GM21786 (cell line): ENCODE measurements at regions not wholly inside any gene's neighbourhood (a gene's known extent, or its start where the extent isn't known, plus 50 kb on each side); places are given as distances from the start of the nearest gene placed in this dataset.
A peak's percentile ranks its signal among the peaks of the same experiment; 100 is the strongest.
"Not testable (repeated sequence)": the region's sequence is repeated elsewhere in the genome, so short reads cannot be mapped to it uniquely, and the experiment has no call there.

Experiments
- ATAC-seq: cut with Tn5 transposase; IDR thresholded peaks from one replicate; pipeline ENCODE4 v1.9.1; 2021; ENCODE audit not compliant: unreplicated experiment

DNA sequence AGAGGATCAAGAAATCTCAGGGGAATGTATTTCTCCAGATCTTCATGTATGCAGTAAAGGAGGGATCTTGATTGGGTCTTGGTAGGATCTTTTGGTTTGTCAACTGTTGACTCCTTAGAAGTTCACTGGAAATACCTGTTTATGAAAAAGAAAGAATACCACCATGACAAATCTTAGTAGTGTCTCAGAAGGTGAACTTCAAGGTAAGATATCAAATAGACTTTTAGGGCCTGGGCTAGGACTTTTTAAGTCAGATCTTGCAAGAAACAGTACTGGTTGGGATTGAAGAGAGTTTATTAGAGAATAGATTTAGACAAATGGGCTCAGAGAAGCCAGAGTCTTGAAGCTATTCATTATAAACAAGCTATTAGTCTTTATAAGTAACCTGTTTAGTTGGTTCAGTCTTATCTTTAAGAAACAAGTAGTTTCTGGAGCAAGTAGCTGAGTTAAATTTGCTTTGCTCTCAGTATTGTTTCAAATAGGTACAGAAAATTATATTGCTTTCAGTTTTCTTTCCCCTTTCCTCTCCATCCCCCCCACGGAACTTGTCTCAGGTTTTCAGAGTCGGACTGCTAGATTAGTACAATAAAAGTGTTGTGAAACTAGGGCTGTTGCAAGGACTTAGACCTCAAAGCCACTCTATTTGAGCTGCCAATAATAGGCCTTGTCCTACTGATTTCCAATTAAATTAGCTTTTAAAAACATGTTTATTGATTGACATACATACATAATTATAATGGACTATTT is 529.1 kb upstream of the CITED2 start:
- peak; percentile 98 for ATAC-seq

GRCh38 chr6:139895205-139895793 is 520.9 kb upstream of the CITED2 start:
- ATAC-seq = no peak

- no peak for ATAC-seq
Observed at GRCh38 chr6:139894271-139894670, 519.8 kb upstream of the CITED2 start.

DNA sequence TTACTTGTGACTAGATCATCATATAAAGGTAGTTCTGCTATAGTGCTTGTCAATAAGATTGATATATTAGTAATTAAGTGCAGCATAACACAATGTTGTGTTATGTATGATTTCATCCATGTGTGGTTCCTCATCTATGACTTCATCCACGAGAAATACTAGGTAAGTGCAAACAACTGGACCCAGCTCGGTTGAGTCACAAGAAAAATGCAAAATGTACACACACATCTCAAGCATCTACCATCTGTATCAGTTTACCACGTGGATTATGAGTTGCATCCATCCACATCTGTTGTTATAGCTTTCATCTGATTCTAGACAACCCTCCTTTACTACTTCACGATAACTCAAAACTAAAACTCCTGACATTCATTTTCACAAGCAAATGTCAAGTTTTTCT is 517.0 kb upstream of the CITED2 start:
- ATAC-seq = no peak

- no peak for ATAC-seq
Observed at GRCh38 chr6:139888681-139889122, 514.3 kb upstream of the CITED2 start.

DNA sequence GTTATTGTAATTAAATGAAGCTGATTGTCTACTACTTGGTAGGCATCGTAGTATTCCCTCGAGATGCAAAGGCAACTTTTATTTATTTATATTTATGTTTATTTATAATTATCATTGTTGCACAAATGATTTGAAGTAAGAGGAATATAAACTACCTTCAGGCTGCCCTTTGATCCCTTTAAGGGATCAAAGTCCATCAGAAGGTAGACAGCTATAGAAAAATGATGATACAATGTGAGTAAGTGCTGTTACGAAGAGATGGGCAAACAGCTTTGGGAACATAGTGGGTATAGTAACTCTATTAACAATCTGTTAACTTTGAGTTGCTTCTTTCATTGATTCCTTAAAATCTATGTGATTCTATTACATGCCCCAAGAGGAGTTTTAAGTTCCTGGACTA is 512.8 kb upstream of the CITED2 start:
- no peak for ATAC-seq

GRCh38 chr6:139886396-139886795 is 511.9 kb upstream of the CITED2 start:
- ATAC-seq = no peak

DNA sequence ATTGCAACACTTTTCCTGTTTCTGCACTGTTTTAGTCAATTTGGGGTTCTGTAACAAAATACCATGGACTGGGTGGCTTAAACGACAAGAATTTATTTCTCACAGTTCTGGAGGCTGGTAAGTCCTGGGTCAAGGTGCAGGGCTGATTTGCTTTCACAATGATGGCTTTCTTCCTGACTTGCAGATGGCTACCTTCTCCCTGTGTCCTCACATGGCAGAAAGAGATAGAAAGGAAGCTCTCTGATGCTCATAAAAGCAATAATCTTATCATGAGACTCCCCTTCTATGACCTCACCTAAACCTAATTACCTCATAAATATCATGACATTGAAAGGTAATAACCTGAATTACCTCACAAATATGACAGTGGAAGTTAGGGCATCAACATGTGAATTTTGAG is 511.5 kb upstream of the CITED2 start:
- ATAC-seq = no peak

GRCh38 chr6:139883776-139884175 is 509.3 kb upstream of the CITED2 start:
- ATAC-seq = no peak

DNA sequence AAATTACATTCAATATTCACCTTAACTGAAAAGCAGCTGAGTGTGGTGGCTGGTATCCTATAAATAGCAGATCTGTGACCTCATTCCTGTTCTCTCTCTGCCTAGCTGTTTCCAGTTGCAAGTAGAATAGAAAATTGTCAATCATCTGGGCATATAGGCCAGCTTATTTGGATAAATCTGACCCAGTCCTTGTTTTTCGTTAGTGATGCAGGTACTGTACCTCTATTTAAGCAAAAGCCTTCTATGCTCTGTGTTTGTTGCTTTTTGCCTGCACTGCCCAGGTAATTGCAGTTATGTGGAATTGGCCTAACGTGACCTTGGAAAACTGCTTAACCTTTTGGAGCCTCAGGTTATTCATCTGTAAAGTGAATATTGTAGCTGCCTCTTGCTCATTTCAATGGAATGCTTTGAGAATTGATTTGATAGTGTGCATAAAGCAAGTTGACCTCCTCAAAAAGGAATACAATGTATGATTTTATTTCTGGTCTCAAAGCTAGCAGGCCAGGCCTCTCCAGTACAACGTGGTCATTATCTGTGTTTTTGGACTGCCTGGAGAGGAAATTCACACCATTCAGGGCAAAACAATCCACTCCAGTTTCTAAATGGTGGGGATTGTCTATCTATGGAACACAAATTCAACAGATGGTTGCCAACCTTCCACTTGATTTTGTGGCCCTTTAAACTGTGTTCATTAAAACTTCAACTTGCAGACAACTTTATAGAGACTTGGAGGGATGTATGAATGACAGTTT is 508.7 kb upstream of the CITED2 start:
- no peak for ATAC-seq

- ATAC-seq = no peak
Observed at GRCh38 chr6:139882234-139882633, 507.8 kb upstream of the CITED2 start.

- ATAC-seq = peak; percentile 74
Observed at GRCh38 chr6:139881728-139882211, 507.3 kb upstream of the CITED2 start.

GRCh38 chr6:139881236-139881635 is 506.8 kb upstream of the CITED2 start:
- no peak for ATAC-seq

GRCh38 chr6:139879823-139880356 is 505.4 kb upstream of the CITED2 start:
- ATAC-seq = no peak

DNA sequence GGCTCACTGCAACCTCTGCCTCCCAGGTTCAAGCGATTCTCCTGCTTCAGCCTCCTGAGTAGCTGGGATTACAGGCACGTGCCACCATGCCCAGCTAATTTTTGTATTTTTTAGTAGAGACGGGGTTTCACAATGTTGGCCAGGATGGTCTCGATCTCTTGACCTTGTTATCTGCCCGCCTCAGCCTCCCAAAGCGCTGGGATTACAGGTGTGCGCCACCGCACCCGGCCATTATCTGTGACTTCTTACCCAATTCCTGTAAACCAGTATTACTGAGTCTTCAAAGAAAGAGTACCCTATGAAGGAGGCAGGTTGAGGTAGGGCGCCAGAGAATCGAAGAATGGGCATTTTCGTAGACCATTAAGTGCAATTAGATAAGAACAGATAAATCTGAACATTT is 504.8 kb upstream of the CITED2 start:
- ATAC-seq = not testable (repeated sequence)

- no peak for ATAC-seq
Observed at GRCh38 chr6:139877828-139878405, 503.5 kb upstream of the CITED2 start.

GRCh38 chr6:139872665-139873064 is 498.2 kb upstream of the CITED2 start:
- no peak for ATAC-seq

DNA sequence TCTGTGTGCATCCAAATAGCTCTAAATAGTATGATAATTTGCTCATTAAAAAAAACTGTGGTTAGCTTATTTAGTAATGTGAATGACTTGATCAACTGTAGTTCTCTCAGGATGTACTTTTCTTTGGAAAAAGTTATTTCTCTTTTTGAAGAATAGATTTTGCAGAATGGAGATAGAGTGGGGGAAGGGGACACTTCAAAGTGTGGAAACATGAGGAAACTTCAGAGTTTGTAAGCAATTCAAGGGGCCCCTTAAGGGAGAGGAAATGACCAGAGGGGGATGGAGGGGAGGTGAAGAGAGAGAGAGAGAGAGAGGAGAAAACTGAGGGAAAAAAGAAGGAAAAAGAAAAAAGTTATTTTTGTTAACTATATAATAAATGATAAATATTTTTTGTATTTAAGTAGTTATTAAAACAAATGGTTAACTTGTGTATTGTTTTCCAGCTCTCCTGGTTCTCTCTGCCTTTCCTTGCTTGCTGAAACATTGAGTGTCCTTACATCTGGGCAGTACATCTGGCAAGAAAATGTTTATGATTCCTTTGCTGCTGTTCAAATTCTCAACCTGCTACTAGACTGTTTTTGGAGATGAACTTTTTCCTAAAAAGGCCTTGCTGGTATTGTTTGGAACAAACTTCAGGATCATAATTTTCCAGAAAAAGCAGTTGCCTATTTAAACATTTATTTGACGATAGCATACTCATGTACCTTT is 497.5 kb upstream of the CITED2 start:
- no peak for ATAC-seq

- ATAC-seq = no peak
Observed at GRCh38 chr6:139871165-139871710, 496.8 kb upstream of the CITED2 start.

GRCh38 chr6:139868576-139868975 is 494.1 kb upstream of the CITED2 start:
- no peak for ATAC-seq
